ENCODE measurements at regions not wholly inside any gene's neighbourhood (a gene's known extent, or its start where the extent isn't known, plus 50 kb on each side); places are given as distances from the start of the nearest gene placed in this dataset.
A peak's percentile ranks its signal among the peaks of the same experiment; 100 is the strongest.
"Not testable (repeated sequence)": the region's sequence is repeated elsewhere in the genome, so short reads cannot be mapped to it uniquely, and the experiment has no call there.

GRCh38 chr13:87537951-87538350 lies 133.2 kb upstream of the SLITRK5 start:
- peak; percentile 11 for DNase-seq (ENCODE audit: low read depth)

DNA sequence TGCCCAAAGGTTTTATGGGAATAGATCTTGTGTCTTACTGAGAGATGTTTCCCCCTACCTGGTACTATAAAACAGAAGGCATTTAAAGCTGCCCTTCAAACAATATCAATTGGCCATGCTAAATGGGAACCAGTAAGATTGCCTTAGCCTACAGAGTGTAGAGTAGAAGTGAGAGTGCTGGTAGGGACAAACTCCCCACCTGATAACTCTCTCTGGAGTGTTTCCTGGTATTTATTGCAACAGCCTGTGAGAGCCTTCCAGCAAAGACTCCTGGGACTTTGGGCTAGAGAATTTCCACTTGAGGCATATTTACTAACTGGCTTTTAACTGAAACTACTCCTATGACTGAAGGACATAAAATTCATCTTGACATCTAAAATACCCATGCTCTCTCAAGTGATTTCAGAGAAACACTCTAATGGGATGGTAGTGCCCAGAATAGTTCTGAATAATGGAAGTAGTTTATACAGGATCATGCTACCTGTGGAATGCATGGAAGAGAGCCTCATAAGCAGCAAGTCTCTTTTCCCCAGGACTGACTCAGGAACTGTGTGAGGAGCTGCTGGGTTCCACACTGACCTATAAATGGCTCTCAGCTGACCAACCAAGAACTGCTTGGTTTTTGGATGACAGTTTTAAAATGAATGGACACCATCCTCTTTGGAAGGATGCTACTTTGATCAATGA lies 132.7 kb upstream of the SLITRK5 start:
- DNase-seq (ENCODE audit: low read depth): no peak

DNA sequence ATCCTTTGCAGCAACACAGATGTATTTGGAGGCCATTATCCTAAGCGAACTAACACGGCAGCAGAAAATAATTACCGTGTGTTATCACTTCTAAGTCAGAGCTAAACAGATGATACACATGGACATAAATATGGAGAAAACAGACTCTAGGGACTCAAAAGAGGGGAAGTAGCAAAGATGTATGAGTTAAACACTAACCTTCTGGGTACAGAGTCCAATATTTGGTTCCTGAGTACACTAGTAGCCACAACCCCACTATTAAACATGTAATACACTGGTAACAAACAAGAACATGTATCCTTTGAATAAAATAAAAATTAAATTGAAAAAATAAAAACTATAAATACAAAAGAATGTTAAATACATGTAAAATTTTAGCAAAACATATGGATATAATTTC lies 118.0 kb upstream of the SLITRK5 start:
- DNase-seq (ENCODE audit: low read depth): no peak

GRCh38 chr13:87554045-87554444 lies 117.1 kb upstream of the SLITRK5 start:
- DNase-seq (ENCODE audit: low read depth): no peak

- no peak for DNase-seq (ENCODE audit: low read depth)
Observed at GRCh38 chr13:87557788-87558187, 113.4 kb upstream of the SLITRK5 start.

- not testable (repeated sequence) for DNase-seq (ENCODE audit: low read depth)
Observed at GRCh38 chr13:87561580-87561979, 109.6 kb upstream of the SLITRK5 start.

DNA sequence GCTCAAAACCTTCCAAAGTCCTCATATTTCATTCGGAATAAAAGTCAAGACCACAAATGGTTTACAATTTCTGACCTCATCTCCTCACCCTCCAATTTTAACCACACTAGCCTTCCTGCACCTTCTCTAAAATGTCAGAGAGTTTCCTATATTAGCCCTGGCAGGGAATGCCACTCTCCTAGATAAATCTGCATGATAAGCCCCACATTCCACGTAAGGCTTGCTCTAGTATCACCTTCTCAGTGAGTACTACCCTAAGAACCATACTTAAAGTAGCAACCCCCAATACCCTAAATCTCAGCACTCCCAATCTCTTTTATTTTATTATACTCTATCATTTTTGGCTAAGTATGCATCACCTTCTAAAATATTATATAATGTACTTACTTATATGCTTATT lies 100.5 kb upstream of the SLITRK5 start:
- no peak for DNase-seq (ENCODE audit: low read depth)

DNA sequence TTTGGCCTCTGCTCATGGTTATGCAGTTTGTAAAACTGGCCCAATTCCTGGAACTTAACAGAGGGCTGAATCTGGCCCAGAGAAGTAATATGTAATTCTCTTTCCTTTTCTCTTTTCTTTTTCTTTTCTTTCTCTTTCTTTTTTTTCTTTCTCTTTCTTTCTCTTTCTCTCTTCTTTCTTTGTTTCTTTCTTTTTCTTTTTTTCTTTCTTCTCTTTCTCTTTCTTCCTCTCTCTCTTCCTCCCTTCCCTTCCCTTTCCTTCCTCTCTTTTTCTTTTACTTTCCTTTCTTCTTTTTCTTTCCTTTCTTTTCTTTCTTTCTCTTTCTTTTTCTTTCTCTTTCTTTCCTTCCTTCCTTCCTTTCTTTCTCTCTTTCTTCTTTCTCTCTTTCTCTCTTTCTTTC lies 88.8 kb upstream of the SLITRK5 start:
- DNase-seq (ENCODE audit: low read depth): no peak

DNA sequence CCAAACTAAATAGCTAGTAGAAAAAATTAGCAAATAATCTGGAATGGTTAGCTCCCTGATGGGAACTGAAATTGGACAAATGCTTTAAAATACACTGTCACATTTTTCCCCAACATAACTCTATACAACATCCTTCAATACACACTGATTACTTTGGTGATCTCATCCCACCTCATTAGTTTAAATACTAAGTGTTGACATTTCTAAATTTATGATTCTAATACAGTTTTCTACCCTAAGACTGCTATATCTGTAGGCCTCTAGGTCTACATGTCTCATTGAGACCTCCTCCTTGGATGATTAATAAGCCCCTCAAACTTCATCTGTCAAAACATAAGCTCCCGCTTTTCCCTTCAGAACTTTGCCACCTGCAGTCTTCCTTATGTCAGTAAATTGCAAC lies 80.7 kb upstream of the SLITRK5 start:
- no peak for DNase-seq (ENCODE audit: low read depth)

DNA sequence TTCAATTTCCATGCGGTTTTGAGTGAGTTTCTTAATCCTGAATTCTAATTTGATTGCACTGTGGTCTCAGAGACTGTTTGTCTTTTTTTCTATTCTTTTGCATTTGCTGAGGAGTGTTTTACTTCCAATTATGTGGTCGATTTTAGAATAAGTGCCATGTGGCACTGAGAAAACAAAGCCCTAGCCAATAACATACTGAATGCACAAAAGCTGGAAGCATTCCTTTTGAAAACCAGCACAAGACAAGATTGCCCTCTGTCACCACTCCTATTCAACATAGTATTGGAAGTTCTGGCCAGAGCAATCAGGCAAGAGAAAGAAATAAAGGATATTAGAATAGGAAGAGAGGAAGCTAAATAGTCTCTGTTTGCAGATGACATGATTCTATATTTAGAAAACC lies 66.7 kb upstream of the SLITRK5 start:
- DNase-seq (ENCODE audit: low read depth): not testable (repeated sequence)

GRCh38 chr13:87607266-87607665 lies 63.9 kb upstream of the SLITRK5 start:
- peak; percentile 3 for DNase-seq (ENCODE audit: low read depth)

DNA sequence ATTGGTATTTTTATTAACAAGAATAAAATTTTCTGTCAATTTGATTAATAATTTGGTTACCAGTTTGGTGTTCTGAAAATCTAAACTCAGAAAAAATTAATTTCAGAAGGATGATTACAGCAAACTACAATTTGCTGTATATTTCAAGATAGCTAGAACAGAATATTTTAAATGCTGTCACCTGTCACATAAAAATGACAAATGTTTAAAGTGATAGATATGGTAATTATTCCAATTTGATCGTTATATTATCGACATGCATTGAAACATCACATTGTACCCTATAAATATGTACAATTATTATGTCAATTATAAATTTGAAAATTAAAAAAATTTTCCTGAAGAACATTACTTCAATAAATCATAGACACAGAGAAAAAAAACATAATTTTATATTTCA lies 56.9 kb upstream of the SLITRK5 start:
- DNase-seq (ENCODE audit: low read depth): no peak

Measured in renal cortical epithelial cell (primary cell).